Activated CD4-positive, alpha-beta T cell treated with anti-CD3 and anti-CD28 coated beads, Interleukin-2, amount 10 ng/mL, durations not matched to agents 24 days and 14 days (primary cell): ENCODE measurements at regions not wholly inside any gene's neighbourhood (a gene's known extent, or its start where the extent isn't known, plus 50 kb on each side); places are given as distances from the start of the nearest gene placed in this dataset.
"Not testable (repeated sequence)": the region's sequence is repeated elsewhere in the genome, so short reads cannot be mapped to it uniquely, and the experiment has no call there.

ENCODE experiments used
- DNase-seq: peaks from one replicate; pipeline ENCODE4 v3.0.0; 2022
- H3K27ac Mint-ChIP-seq: one replicate; pipeline ENCODE4 v1.8.0; 2022; ENCODE audit warnings: mild to moderate bottlenecking, mixed read lengths
- H3K27me3 Mint-ChIP-seq: one replicate; pipeline ENCODE4 v1.8.0; 2022; ENCODE audit warnings: mixed read lengths
- H3K36me3 Mint-ChIP-seq: one replicate; pipeline ENCODE4 v1.8.0; 2022; ENCODE audit warnings: low read depth, mild to moderate bottlenecking, mixed read lengths
- H3K4me1 Mint-ChIP-seq: one replicate; pipeline ENCODE4 v1.8.0; 2021; ENCODE audit warnings: mixed read lengths
- H3K4me3 Mint-ChIP-seq: one replicate; pipeline ENCODE4 v1.8.0; 2022; ENCODE audit warnings: mild to moderate bottlenecking, moderate library complexity, mixed read lengths
- H3K9me3 Mint-ChIP-seq: one replicate; pipeline ENCODE4 v1.8.0; 2021; ENCODE audit warnings: mixed read lengths
- intact Hi-C: fragments of 100-400 bp; cut with micrococcal nuclease; formaldehyde crosslinking; loops from one replicate; pipeline ENCODE4 v1.15.1; 2023

GRCh38 chrX:437661-438390 is 51.1 kb upstream of the PPP2R3B start:
- H3K27ac Mint-ChIP-seq = peak overlapping the region; percentile 65
- peaks cover 8% of the 10 kb centered on the region for H3K36me3 Mint-ChIP-seq
- H3K4me3 Mint-ChIP-seq = peak overlapping the region; percentile 55
- peak; percentile 69 for DNase-seq
- no peaks in the 10 kb centered on the region for H3K27me3 Mint-ChIP-seq
- H3K9me3 Mint-ChIP-seq = peaks cover 20% of the 10 kb centered on the region
- H3K4me1 Mint-ChIP-seq = peaks cover 2% of the 10 kb centered on the region
- intact Hi-C loops = no loop called here

GRCh38 chrX:439241-439640 is 52.5 kb upstream of the PPP2R3B start:
- intact Hi-C loops = no loop called here
- no peak overlapping the region for H3K4me3 Mint-ChIP-seq

GRCh38 chrX:439719-440118 is 53.0 kb upstream of the PPP2R3B start:
- intact Hi-C loops = no loop called here
- Mint-ChIP-seq H3K9me3 (peaks cover 20% of the 10 kb centered on the region), H3K27me3 (no peaks in the 10 kb centered on the region), H3K36me3 (peaks cover 8% of the 10 kb centered on the region), H3K27ac (no peak overlapping the region), H3K4me1 (peaks cover 9% of the 10 kb centered on the region), H3K4me3 (no peak overlapping the region)
- no peak for DNase-seq

More at GRCh38 chrX:439241-439640, 52.5 kb upstream of the PPP2R3B start:
- DNase-seq = no peak
- Mint-ChIP-seq H3K4me1 (peaks cover 6% of the 10 kb centered on the region), H3K27ac (no peak overlapping the region), H3K27me3 (no peaks in the 10 kb centered on the region), H3K36me3 (peaks cover 8% of the 10 kb centered on the region), H3K9me3 (peaks cover 20% of the 10 kb centered on the region)

GRCh38 chrX:440636-441035 is 53.9 kb upstream of the PPP2R3B start:
- H3K9me3 Mint-ChIP-seq = peaks cover 17% of the 10 kb centered on the region
- intact Hi-C loops = no loop called here

GRCh38 chrX:443536-444210 is 57.0 kb upstream of the PPP2R3B start:
- H3K4me3 Mint-ChIP-seq = no peak overlapping the region
- DNase-seq = no peak
- H3K27me3 Mint-ChIP-seq = no peaks in the 10 kb centered on the region
- peaks cover 12% of the 10 kb centered on the region for H3K9me3 Mint-ChIP-seq
- H3K4me1 Mint-ChIP-seq = peaks cover 8% of the 10 kb centered on the region
- peaks cover 8% of the 10 kb centered on the region for H3K36me3 Mint-ChIP-seq
- no peak overlapping the region for H3K27ac Mint-ChIP-seq
- intact Hi-C loops = no loop called here

More at GRCh38 chrX:440636-441035, 53.9 kb upstream of the PPP2R3B start:
- peaks cover 9% of the 10 kb centered on the region for H3K4me1 Mint-ChIP-seq
- no peaks in the 10 kb centered on the region for H3K27me3 Mint-ChIP-seq
- DNase-seq = no peak
- H3K36me3 Mint-ChIP-seq = peaks cover 8% of the 10 kb centered on the region
- no peak overlapping the region for H3K4me3 Mint-ChIP-seq
- H3K27ac Mint-ChIP-seq = no peak overlapping the region

GRCh38 chrX:444305-444704 is 57.6 kb upstream of the PPP2R3B start:
- Mint-ChIP-seq H3K36me3 (peaks cover 8% of the 10 kb centered on the region), H3K4me3 (no peak overlapping the region), H3K9me3 (peaks cover 12% of the 10 kb centered on the region), H3K27ac (no peak overlapping the region), H3K4me1 (peaks cover 8% of the 10 kb centered on the region), H3K27me3 (no peaks in the 10 kb centered on the region)
- intact Hi-C loops = no loop called here
- DNase-seq = no peak

- Mint-ChIP-seq H3K27me3 (no peaks in the 10 kb centered on the region), H3K27ac (no peak overlapping the region), H3K4me3 (no peak overlapping the region), H3K4me1 (peaks cover 8% of the 10 kb centered on the region), H3K9me3 (no peaks in the 10 kb centered on the region), H3K36me3 (peaks cover 3% of the 10 kb centered on the region)
- no peak for DNase-seq
- intact Hi-C loops = no loop called here
Measured at GRCh38 chrX:445727-446126, 59.0 kb upstream of the PPP2R3B start.

GRCh38 chrX:446245-446644 is 59.5 kb upstream of the PPP2R3B start:
- H3K36me3 Mint-ChIP-seq = peaks cover 3% of the 10 kb centered on the region
- peaks cover 8% of the 10 kb centered on the region for H3K4me1 Mint-ChIP-seq
- H3K27ac Mint-ChIP-seq = no peak overlapping the region
- DNase-seq = no peak
- H3K27me3 Mint-ChIP-seq = no peaks in the 10 kb centered on the region
- no peaks in the 10 kb centered on the region for H3K9me3 Mint-ChIP-seq
- H3K4me3 Mint-ChIP-seq = no peak overlapping the region
- intact Hi-C loops = no loop called here

GRCh38 chrX:447052-447451 is 60.3 kb upstream of the PPP2R3B start:
- intact Hi-C loops = no loop called here
- Mint-ChIP-seq H3K9me3 (no peaks in the 10 kb centered on the region), H3K4me1 (peaks cover 8% of the 10 kb centered on the region), H3K27ac (no peak overlapping the region), H3K4me3 (no peak overlapping the region), H3K27me3 (no peaks in the 10 kb centered on the region), H3K36me3 (peaks cover 2% of the 10 kb centered on the region)
- no peak for DNase-seq

- H3K27me3 Mint-ChIP-seq, intact Hi-C loops, H3K4me3 Mint-ChIP-seq, H3K9me3 Mint-ChIP-seq, H3K36me3 Mint-ChIP-seq, H3K4me1 Mint-ChIP-seq, DNase-seq, H3K27ac Mint-ChIP-seq: not testable (repeated sequence)
Measured at GRCh38 chrX:451750-452149, 65.0 kb upstream of the PPP2R3B start.

GRCh38 chrX:452598-452997 is 65.9 kb upstream of the PPP2R3B start:
- no peaks in the 10 kb centered on the region for H3K27me3 Mint-ChIP-seq
- peaks cover 6% of the 10 kb centered on the region for H3K9me3 Mint-ChIP-seq
- no peak for DNase-seq
- no peak overlapping the region for H3K4me3 Mint-ChIP-seq
- no peaks in the 10 kb centered on the region for H3K36me3 Mint-ChIP-seq
- intact Hi-C loops = no loop called here
- H3K4me1 Mint-ChIP-seq = no peaks in the 10 kb centered on the region
- no peak overlapping the region for H3K27ac Mint-ChIP-seq

- intact Hi-C loops = not testable (repeated sequence)
Measured at GRCh38 chrX:454514-454913, 67.8 kb upstream of the PPP2R3B start.

GRCh38 chrX:455199-455598 is 68.5 kb upstream of the PPP2R3B start:
- no peaks in the 10 kb centered on the region for H3K27me3 Mint-ChIP-seq
- H3K4me3 Mint-ChIP-seq = no peak overlapping the region
- no peaks in the 10 kb centered on the region for H3K4me1 Mint-ChIP-seq
- no peaks in the 10 kb centered on the region for H3K36me3 Mint-ChIP-seq
- intact Hi-C loops = no loop called here
- H3K27ac Mint-ChIP-seq = no peak overlapping the region
- H3K9me3 Mint-ChIP-seq = peaks cover 6% of the 10 kb centered on the region
- DNase-seq = no peak

More at GRCh38 chrX:454514-454913, 67.8 kb upstream of the PPP2R3B start:
- H3K9me3 Mint-ChIP-seq, DNase-seq, H3K4me1 Mint-ChIP-seq, H3K4me3 Mint-ChIP-seq, H3K36me3 Mint-ChIP-seq, H3K27ac Mint-ChIP-seq, H3K27me3 Mint-ChIP-seq: not testable (repeated sequence)

- no peak for DNase-seq
- H3K36me3 Mint-ChIP-seq = no peaks in the 10 kb centered on the region
- no peaks in the 10 kb centered on the region for H3K27me3 Mint-ChIP-seq
- peaks cover 6% of the 10 kb centered on the region for H3K9me3 Mint-ChIP-seq
- no peak overlapping the region for H3K4me3 Mint-ChIP-seq
- intact Hi-C loops = no loop called here
- H3K27ac Mint-ChIP-seq = no peak overlapping the region
- H3K4me1 Mint-ChIP-seq = no peaks in the 10 kb centered on the region
Measured at GRCh38 chrX:455673-456072, 69.0 kb upstream of the PPP2R3B start.
